ENCODE measurements at regions not wholly inside any gene's neighbourhood (a gene's known extent, or its start where the extent isn't known, plus 50 kb on each side); places are given as distances from the start of the nearest gene placed in this dataset.

DNA sequence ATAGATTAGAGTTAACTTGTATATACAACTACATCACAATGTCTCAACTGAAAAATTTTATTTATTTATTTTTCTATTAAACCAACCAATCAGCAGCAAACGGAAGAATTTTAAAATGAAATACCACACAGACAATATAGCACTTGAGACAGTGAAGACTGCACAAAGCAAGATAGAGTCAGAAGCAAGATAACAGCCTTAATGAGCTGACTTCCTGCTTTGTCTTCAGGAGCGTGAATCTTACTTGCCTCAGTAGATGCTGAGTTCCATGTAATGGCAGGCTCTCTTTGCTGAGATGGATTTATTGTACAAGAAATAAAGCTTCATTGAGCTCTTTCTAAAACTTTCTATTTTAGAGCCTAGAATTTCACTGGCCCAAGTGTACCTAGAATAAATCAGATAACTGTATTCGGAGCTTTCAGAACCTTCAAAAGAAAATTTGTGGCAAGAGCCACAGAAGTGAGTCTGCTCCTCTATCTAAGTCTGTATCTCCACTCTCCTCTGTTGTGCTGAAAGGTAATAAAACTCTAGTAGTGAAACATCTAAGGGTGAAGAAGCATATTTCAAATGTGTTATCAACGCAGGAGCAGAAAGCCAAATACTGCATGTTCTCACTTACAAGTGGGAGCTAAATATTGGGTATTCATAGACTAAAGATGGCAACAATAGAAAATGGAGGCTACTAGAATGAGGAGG is 83.3 kb upstream of the ANKRD55 start:
- H3K27me3 ChIP-seq (ENCODE audit: insufficient read depth, low read length, poor library complexity, severe bottlenecking): no peaks in the 10 kb centered on the region
- peak overlapping the region; percentile 2 for H3K4me2 ChIP-seq (ENCODE audit: low read depth, low read length, poor library complexity, severe bottlenecking)
- H3K9me3 ChIP-seq (ENCODE audit: insufficient read depth, low read depth, low read length): no peaks in the 10 kb centered on the region
- no peak overlapping the region for H3K4me3 ChIP-seq (ENCODE audit: low read length, poor library complexity, severe bottlenecking)
- no peak overlapping the region for H3K9ac ChIP-seq (ENCODE audit: low read depth, low read length, poor library complexity, severe bottlenecking)
- no peaks in the 10 kb centered on the region for H3K79me2 ChIP-seq (ENCODE audit: insufficient read depth, low read length)
- no peaks in the 10 kb centered on the region for H4K20me1 ChIP-seq (ENCODE audit: insufficient read depth, low read length, poor library complexity, severe bottlenecking)
- peaks cover 27% of the 10 kb centered on the region for H3K4me1 ChIP-seq (ENCODE audit: insufficient read depth, low read length, poor library complexity, severe bottlenecking)
- no peak overlapping the region for H2AFZ ChIP-seq (ENCODE audit: low read length)
- TF ChIP-seq, protein P1, sequence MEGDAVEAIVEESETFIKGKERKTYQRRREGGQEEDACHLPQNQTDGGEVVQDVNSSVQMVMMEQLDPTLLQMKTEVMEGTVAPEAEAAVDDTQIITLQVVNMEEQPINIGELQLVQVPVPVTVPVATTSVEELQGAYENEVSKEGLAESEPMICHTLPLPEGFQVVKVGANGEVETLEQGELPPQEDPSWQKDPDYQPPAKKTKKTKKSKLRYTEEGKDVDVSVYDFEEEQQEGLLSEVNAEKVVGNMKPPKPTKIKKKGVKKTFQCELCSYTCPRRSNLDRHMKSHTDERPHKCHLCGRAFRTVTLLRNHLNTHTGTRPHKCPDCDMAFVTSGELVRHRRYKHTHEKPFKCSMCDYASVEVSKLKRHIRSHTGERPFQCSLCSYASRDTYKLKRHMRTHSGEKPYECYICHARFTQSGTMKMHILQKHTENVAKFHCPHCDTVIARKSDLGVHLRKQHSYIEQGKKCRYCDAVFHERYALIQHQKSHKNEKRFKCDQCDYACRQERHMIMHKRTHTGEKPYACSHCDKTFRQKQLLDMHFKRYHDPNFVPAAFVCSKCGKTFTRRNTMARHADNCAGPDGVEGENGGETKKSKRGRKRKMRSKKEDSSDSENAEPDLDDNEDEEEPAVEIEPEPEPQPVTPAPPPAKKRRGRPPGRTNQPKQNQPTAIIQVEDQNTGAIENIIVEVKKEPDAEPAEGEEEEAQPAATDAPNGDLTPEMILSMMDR (conservative IDR thresholded peaks at IDR 0.05; ENCODE audit: low read length): no peak
- TF ChIP-seq EZH2phosphoT487 (IDR thresholded peaks at IDR 0.05; ENCODE audit: borderline replicate concordance): no peak
- no peaks in the 10 kb centered on the region for H3K36me3 ChIP-seq (ENCODE audit: insufficient read depth, low read length)
- no peaks in the 10 kb centered on the region for H3F3A ChIP-seq (ENCODE audit: low read depth)
- H3K9me2 ChIP-seq (replicated peaks; ENCODE audit: low read depth, low read length): no peaks in the 10 kb centered on the region

DNA sequence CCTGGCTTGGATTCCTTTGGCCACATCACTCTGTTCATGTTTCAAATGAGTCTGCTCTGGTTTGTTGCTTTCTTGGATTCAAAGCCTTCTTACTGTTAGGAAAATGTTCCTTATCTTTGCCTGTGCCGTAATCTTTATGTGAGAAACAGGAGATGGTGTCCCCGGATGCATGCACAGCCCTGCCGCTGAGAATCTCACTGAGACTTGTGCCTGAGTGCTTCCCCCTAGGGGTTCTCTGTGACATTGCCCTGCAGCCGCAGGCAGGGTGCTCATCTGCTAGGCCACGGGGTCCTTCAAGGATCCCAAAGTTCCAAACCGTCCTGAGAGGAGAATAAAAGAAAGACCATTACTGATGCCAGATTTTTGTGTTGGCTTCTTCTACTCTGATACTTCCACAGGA is 81.4 kb upstream of the ANKRD55 start:
- Histone ChIP-seq H4K20me1 (ENCODE audit: insufficient read depth, low read length, poor library complexity, severe bottlenecking) (no peaks in the 10 kb centered on the region), H3K9ac (ENCODE audit: low read depth, low read length, poor library complexity, severe bottlenecking) (no peak overlapping the region), H3K36me3 (ENCODE audit: insufficient read depth, low read length) (no peaks in the 10 kb centered on the region), H3K4me1 (ENCODE audit: insufficient read depth, low read length, poor library complexity, severe bottlenecking) (peaks cover 27% of the 10 kb centered on the region), H2AFZ (ENCODE audit: low read length) (no peak overlapping the region), H3K4me2 (ENCODE audit: low read depth, low read length, poor library complexity, severe bottlenecking) (no peak overlapping the region), H3K79me2 (ENCODE audit: insufficient read depth, low read length) (no peaks in the 10 kb centered on the region), H3K9me2 (replicated peaks; ENCODE audit: low read depth, low read length) (no peaks in the 10 kb centered on the region), H3K4me3 (ENCODE audit: low read length, poor library complexity, severe bottlenecking) (no peak overlapping the region), H3F3A (ENCODE audit: low read depth) (no peaks in the 10 kb centered on the region), H3K9me3 (ENCODE audit: insufficient read depth, low read depth, low read length) (no peaks in the 10 kb centered on the region), H3K27me3 (ENCODE audit: insufficient read depth, low read length, poor library complexity, severe bottlenecking) (no peaks in the 10 kb centered on the region)
- TF ChIP-seq EZH2phosphoT487 (IDR thresholded peaks at IDR 0.05; ENCODE audit: borderline replicate concordance): no peak
- TF ChIP-seq, protein P1 (conservative IDR thresholded peaks at IDR 0.05; ENCODE audit: low read length): peak; percentile 59

DNA sequence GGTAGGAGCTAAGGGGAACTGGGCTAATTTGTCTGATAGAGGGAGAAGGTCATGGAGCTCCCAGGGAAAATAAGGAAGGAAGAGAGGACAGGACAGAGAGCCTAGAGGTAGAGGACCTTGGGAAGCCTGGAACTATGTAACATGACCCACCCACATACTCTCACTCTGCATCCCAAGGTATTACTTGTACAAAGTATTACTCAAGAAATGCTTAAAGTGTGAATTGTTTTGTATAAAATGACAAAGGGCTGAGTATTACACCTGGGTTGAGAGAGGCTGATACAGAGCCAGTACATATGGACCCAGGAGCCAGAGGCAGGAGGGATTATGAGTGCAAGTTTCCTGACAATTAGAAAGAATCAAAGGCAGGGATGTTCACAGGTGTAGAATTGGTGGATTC is 80.5 kb upstream of the ANKRD55 start:
- Histone ChIP-seq H3K36me3 (ENCODE audit: insufficient read depth, low read length) (no peaks in the 10 kb centered on the region), H3K9me2 (replicated peaks; ENCODE audit: low read depth, low read length) (no peaks in the 10 kb centered on the region), H3K9ac (ENCODE audit: low read depth, low read length, poor library complexity, severe bottlenecking) (no peak overlapping the region), H2AFZ (ENCODE audit: low read length) (no peak overlapping the region), H3K27me3 (ENCODE audit: insufficient read depth, low read length, poor library complexity, severe bottlenecking) (no peaks in the 10 kb centered on the region), H3K4me1 (ENCODE audit: insufficient read depth, low read length, poor library complexity, severe bottlenecking) (peaks cover 27% of the 10 kb centered on the region), H3K79me2 (ENCODE audit: insufficient read depth, low read length) (no peaks in the 10 kb centered on the region), H3F3A (ENCODE audit: low read depth) (no peaks in the 10 kb centered on the region), H3K4me3 (ENCODE audit: low read length, poor library complexity, severe bottlenecking) (no peak overlapping the region), H3K9me3 (ENCODE audit: insufficient read depth, low read depth, low read length) (no peaks in the 10 kb centered on the region), H4K20me1 (ENCODE audit: insufficient read depth, low read length, poor library complexity, severe bottlenecking) (no peaks in the 10 kb centered on the region), H3K4me2 (ENCODE audit: low read depth, low read length, poor library complexity, severe bottlenecking) (no peak overlapping the region)
- TF ChIP-seq, protein P1 (conservative IDR thresholded peaks at IDR 0.05; ENCODE audit: low read length): no peak
- no peak for TF ChIP-seq EZH2phosphoT487 (IDR thresholded peaks at IDR 0.05; ENCODE audit: borderline replicate concordance)

Data from Loucy (cell line).